Liver (tissue), 8 donors: ENCODE measurements at regions not wholly inside any gene's neighbourhood (a gene's known extent, or its start where the extent isn't known, plus 50 kb on each side); places are given as distances from the start of the nearest gene placed in this dataset.

Source experiments
- DNase-seq: peaks from one replicate; pipeline ENCODE4 v3.0.0-alpha.2; 2017; ENCODE audit warnings: low spot score
- H3K27ac ChIP-seq, 2 donors: one replicate each; pipeline ENCODE4 v1.7.0; 2013; ENCODE audit warnings: inconsistent platforms in 2 of 2, low read length in 2 of 2, control low read depth in 1 of 2, low read depth in 1 of 2, mild to moderate bottlenecking in 1 of 2
- H3K27me3 ChIP-seq, 4 donors: one replicate each; pipeline versions ENCODE4 v1.6.1 to v1.7.0; 2013; ENCODE audit warnings: low read length in 3 of 4, inconsistent platforms in 1 of 4, mild to moderate bottlenecking in 1 of 4, moderate library complexity in 1 of 4; ENCODE audit not compliant: control insufficient read depth in 4 of 4, insufficient read depth in 4 of 4
- H3K36me3 ChIP-seq, 4 donors: one replicate each; pipeline versions ENCODE4 v1.6.1 to v1.7.0; 2013; ENCODE audit warnings: low read length in 3 of 4, mild to moderate bottlenecking in 3 of 4, low read depth in 1 of 4, moderate library complexity in 1 of 4; ENCODE audit not compliant: control insufficient read depth in 4 of 4, insufficient read depth in 3 of 4
- H3K4me1 ChIP-seq, 4 donors: one replicate each; pipeline versions ENCODE4 v1.6.1 to v1.7.0; 2013; ENCODE audit warnings: low read length in 3 of 4, mild to moderate bottlenecking in 3 of 4, moderate library complexity in 1 of 4; ENCODE audit not compliant: control insufficient read depth in 4 of 4, insufficient read depth in 4 of 4
- H3K4me3 ChIP-seq, 3 donors: one replicate each; pipeline versions ENCODE4 v1.6.1 to v1.7.0; 2013; ENCODE audit warnings: low read length in 3 of 3, control low read depth in 1 of 3, low read depth in 1 of 3, mild to moderate bottlenecking in 1 of 3
- H3K9ac ChIP-seq, 2 donors: one replicate each; pipeline ENCODE4 v1.7.0; 2013; ENCODE audit warnings: low read length in 2 of 2, mild to moderate bottlenecking in 2 of 2, moderate library complexity in 2 of 2, control low read depth in 1 of 2, low read depth in 1 of 2
- H3K9me3 ChIP-seq, 4 donors: one replicate each; pipeline versions ENCODE4 v1.6.1 to v1.7.0; 2013; ENCODE audit warnings: low read length in 3 of 4; ENCODE audit not compliant: control insufficient read depth in 4 of 4
- ATF3 ChIP-seq: IDR thresholded peaks from 2 replicates; pipeline ENCODE4 v1.6.1; 2016; ENCODE audit warnings: antibody characterized with exemption
- CTCF ChIP-seq: fragments of 150-350 bp; IDR thresholded peaks from 2 replicates; pipeline ENCODE4 v1.5.1; 2017; ENCODE audit warnings: improper control_type of control experiment, low read depth, low read length; ENCODE audit not compliant: missing input control
- EGR1 ChIP-seq, 2 donors: IDR thresholded peaks; 2 replicates each; pipeline ENCODE4 v1.6.1; 2016 to 2018; ENCODE audit warnings: antibody characterized with exemption in 2 of 2, low read depth in 2 of 2
- FOXA1 ChIP-seq: IDR thresholded peaks from 2 replicates; pipeline ENCODE4 v1.6.1; 2016; ENCODE audit warnings: antibody characterized with exemption
- FOXA2 ChIP-seq: IDR thresholded peaks from 2 replicates; pipeline ENCODE4 v1.6.1; 2016; ENCODE audit warnings: antibody characterized with exemption
- GABPA ChIP-seq, 2 donors: IDR thresholded peaks in 1 of 2; conservative IDR thresholded peaks in 1 of 2; 2 replicates each; pipeline ENCODE4 v1.6.1; 2016; ENCODE audit warnings: antibody characterized with exemption in 2 of 2, mild to moderate bottlenecking in 1 of 2, moderate library complexity in 1 of 2
- HNF4A ChIP-seq, 2 donors: conservative IDR thresholded peaks; 2 replicates each; pipeline ENCODE4 v1.6.1; 2016; ENCODE audit warnings: antibody characterized with exemption in 2 of 2, mild to moderate bottlenecking in 2 of 2
- HNF4G ChIP-seq: IDR thresholded peaks from 2 replicates; pipeline ENCODE4 v1.6.1; 2016; ENCODE audit warnings: antibody characterized with exemption
- JUND ChIP-seq, 2 donors: IDR thresholded peaks; 2 replicates each; pipeline ENCODE4 v1.6.1; 2016; ENCODE audit warnings: antibody characterized with exemption in 2 of 2
- NR2F2 ChIP-seq: IDR thresholded peaks from 2 replicates; pipeline ENCODE4 v1.6.1; 2016; ENCODE audit warnings: antibody characterized with exemption
- RAD21 ChIP-seq, 2 donors: IDR thresholded peaks; 2 replicates each; pipeline ENCODE4 v1.6.1; 2016; ENCODE audit warnings: antibody characterized with exemption in 2 of 2, mild to moderate bottlenecking in 2 of 2
- RXRA ChIP-seq, 2 donors: IDR thresholded peaks; 2 replicates each; pipeline ENCODE4 v1.6.1; 2017 to 2018; ENCODE audit warnings: antibody characterized with exemption in 2 of 2, mild to moderate bottlenecking in 1 of 2
- SP1 ChIP-seq: IDR thresholded peaks from 2 replicates; pipeline ENCODE4 v1.6.1; 2018; ENCODE audit warnings: antibody characterized with exemption, mild to moderate bottlenecking
- TAF1 ChIP-seq: conservative IDR thresholded peaks from 2 replicates; pipeline ENCODE4 v1.6.1; 2016; ENCODE audit warnings: antibody characterized with exemption, mild to moderate bottlenecking
- YY1 ChIP-seq: IDR thresholded peaks from 2 replicates; pipeline ENCODE4 v1.6.1; 2016; ENCODE audit warnings: antibody characterized with exemption, mild to moderate bottlenecking
- ZBTB33 ChIP-seq: IDR thresholded peaks from 2 replicates; pipeline ENCODE4 v1.6.1; 2016; ENCODE audit warnings: antibody characterized with exemption
- WGBS: extraction: QIAGEN DNeasy Blood & Tissue Kit; methylation state at CpG from one replicate; pipeline ENCODE4 v1.1.7; 2013; 5-methylcytosine and 5-hydroxymethylcytosine counted together
- TF ChIP-seq, protein P1 (sequence below): IDR thresholded peaks from 2 replicates; pipeline ENCODE4 v1.6.1; 2016; ENCODE audit warnings: antibody characterized with exemption, mild to moderate bottlenecking
- TF ChIP-seq, protein P2 (sequence below): IDR thresholded peaks from 2 replicates; pipeline ENCODE4 v1.6.1; 2016; ENCODE audit warnings: antibody characterized with exemption
- donor health status: healthy.
- donor health status: healthy.
- donor health status: healthy.
- donor health status: healthy.
- donor health status: healthy.

DNA sequence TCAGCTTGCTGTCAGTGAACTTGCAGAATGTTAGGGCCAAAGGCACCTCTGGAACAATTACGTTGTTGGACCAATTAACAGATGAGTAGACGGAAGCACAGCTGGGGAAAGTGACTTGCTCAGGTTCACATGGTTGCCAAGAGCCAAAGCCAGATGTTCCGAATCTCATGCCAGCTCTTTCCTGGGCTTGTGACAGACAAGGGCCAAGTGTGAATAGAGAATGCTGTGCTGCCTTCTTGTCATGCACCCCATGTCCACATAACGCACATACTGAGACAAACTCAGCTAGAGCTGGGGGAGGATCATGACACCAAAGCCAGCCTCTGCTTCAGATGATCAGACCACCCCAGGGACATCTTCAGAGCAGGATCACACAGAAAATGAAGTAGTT lies 616.3 kb downstream of the INSC start:
- Histone ChIP-seq H3K36me3 (no peaks in the 10 kb centered on the region), H3K4me1 (peaks cover 3 to 12% (median 9%) of the 10 kb centered on the region in 4 donors), H3K27ac (no peak overlapping the region), H3K9me3 (no peaks in the 10 kb centered on the region), H3K4me3 (no peak overlapping the region), H3K9ac (no peak overlapping the region), H3K27me3 (no peaks in the 10 kb centered on the region)
- DNase-seq, result no peak
- 69% methylated on average over 4 of the region's 4 CpGs for WGBS
- TF ChIP-seq CTCF (no peak), NR2F2 (no peak), YY1 (no peak), EGR1 (IDR thresholded peaks at IDR 0.05; ENCODE audit: low read depth in 2 of 2) (no peak), GABPA (IDR thresholded peaks at IDR 0.05 in 1 of 2, conservative IDR thresholded peaks at IDR 0.05 in 1 of 2) (no peak), RAD21 (IDR thresholded peaks at IDR 0.05) (no peak), FOXA2 (no peak), RXRA (IDR thresholded peaks at IDR 0.05) (no peak), ZBTB33 (no peak), TAF1 (no peak), HNF4G (no peak), FOXA1 (no peak), HNF4A (conservative IDR thresholded peaks at IDR 0.05) (no peak), ATF3 (no peak), JUND (IDR thresholded peaks at IDR 0.05) (no peak), SP1 (no peak)
- TF ChIP-seq, protein P1, sequence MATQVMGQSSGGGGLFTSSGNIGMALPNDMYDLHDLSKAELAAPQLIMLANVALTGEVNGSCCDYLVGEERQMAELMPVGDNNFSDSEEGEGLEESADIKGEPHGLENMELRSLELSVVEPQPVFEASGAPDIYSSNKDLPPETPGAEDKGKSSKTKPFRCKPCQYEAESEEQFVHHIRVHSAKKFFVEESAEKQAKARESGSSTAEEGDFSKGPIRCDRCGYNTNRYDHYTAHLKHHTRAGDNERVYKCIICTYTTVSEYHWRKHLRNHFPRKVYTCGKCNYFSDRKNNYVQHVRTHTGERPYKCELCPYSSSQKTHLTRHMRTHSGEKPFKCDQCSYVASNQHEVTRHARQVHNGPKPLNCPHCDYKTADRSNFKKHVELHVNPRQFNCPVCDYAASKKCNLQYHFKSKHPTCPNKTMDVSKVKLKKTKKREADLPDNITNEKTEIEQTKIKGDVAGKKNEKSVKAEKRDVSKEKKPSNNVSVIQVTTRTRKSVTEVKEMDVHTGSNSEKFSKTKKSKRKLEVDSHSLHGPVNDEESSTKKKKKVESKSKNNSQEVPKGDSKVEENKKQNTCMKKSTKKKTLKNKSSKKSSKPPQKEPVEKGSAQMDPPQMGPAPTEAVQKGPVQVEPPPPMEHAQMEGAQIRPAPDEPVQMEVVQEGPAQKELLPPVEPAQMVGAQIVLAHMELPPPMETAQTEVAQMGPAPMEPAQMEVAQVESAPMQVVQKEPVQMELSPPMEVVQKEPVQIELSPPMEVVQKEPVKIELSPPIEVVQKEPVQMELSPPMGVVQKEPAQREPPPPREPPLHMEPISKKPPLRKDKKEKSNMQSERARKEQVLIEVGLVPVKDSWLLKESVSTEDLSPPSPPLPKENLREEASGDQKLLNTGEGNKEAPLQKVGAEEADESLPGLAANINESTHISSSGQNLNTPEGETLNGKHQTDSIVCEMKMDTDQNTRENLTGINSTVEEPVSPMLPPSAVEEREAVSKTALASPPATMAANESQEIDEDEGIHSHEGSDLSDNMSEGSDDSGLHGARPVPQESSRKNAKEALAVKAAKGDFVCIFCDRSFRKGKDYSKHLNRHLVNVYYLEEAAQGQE, result no peak
- TF ChIP-seq, protein P2, sequence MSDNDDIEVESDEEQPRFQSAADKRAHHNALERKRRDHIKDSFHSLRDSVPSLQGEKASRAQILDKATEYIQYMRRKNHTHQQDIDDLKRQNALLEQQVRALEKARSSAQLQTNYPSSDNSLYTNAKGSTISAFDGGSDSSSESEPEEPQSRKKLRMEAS, result no peak

DNA sequence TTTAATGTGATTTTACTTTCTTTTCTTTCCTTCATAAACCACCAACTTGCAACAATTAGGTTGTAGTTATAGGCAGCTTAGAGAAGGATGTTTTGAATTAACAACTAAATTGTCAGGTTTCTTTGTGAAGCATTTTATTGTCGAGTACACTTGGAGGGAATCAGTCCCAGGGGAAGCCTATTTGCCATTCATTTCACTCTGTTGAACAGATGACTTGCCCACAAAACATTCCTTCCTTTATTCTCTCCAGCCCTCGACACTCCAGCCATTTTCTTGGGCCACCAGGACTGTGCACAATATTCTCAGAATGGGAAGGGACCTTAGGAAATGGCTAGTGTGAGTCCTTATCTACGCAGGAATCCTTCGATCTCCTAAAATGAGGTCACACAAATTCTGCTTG lies 620.6 kb downstream of the SOX6 start:
- Histone ChIP-seq H3K9me3 (no peaks in the 10 kb centered on the region), H3K36me3 (no peaks in the 10 kb centered on the region), H3K4me1 (no peaks in the 10 kb centered on the region), H3K27me3 (no peaks in the 10 kb centered on the region), H3K4me3 (no peak overlapping the region), H3K9ac (no peak overlapping the region), H3K27ac (no peak overlapping the region)
- no peak for DNase-seq
- no peak for TF ChIP-seq NR2F2
- TF ChIP-seq GABPA (IDR thresholded peaks at IDR 0.05 in 1 of 2, conservative IDR thresholded peaks at IDR 0.05 in 1 of 2), result no peak
- TF ChIP-seq JUND (IDR thresholded peaks at IDR 0.05), result no peak
- WGBS, result 83% methylated on average over 4 of the region's 4 CpGs
